ENCODE measurements at regions not wholly inside any gene's neighbourhood (a gene's known extent, or its start where the extent isn't known, plus 50 kb on each side); places are given as distances from the start of the nearest gene placed in this dataset.

DNA sequence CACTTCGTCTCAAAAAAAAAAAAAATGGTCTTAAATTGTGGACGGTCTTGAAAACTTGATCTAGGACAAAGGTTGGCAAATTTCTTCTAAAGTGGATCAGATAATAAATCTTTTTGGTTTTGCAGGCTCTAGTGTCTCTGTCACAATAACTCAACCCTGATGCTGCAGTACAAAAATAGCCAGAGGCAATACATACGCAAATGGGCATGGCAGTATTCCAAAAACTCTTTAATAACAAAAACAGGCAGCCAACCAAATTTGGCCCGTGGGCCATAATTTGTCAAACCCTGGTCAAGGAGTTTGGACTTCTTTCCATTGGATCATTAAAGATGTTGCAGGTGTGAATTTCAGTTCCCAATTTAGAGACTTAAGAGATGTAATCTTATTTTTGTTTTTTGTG, 93.5 kb upstream of the MRI1 start:
- TF ChIP-seq, protein P1, sequence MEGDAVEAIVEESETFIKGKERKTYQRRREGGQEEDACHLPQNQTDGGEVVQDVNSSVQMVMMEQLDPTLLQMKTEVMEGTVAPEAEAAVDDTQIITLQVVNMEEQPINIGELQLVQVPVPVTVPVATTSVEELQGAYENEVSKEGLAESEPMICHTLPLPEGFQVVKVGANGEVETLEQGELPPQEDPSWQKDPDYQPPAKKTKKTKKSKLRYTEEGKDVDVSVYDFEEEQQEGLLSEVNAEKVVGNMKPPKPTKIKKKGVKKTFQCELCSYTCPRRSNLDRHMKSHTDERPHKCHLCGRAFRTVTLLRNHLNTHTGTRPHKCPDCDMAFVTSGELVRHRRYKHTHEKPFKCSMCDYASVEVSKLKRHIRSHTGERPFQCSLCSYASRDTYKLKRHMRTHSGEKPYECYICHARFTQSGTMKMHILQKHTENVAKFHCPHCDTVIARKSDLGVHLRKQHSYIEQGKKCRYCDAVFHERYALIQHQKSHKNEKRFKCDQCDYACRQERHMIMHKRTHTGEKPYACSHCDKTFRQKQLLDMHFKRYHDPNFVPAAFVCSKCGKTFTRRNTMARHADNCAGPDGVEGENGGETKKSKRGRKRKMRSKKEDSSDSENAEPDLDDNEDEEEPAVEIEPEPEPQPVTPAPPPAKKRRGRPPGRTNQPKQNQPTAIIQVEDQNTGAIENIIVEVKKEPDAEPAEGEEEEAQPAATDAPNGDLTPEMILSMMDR (conservative IDR thresholded peaks at IDR 0.05; ENCODE audit: low read length) = no peak
- no peak for TF ChIP-seq EZH2phosphoT487 (IDR thresholded peaks at IDR 0.05; ENCODE audit: borderline replicate concordance, low read depth, low read length)
